Mesenchymal stem cell (in vitro differentiated cells and primary cell): ENCODE measurements at regions not wholly inside any gene's neighbourhood (a gene's known extent, or its start where the extent isn't known, plus 50 kb on each side); places are given as distances from the start of the nearest gene placed in this dataset.

Experiments
- DNase-seq: peaks from one replicate; pipeline ENCODE4 v3.0.0-alpha.2; 2013
- H2AFZ ChIP-seq: one replicate; pipeline ENCODE4 v1.6.1; 2013; ENCODE audit warnings: low read depth, mild to moderate bottlenecking, control low read depth, inconsistent platforms, low read length, moderate library complexity
- H2AK5ac ChIP-seq: 2 replicates; pipeline ENCODE4 v1.6.1; 2013; ENCODE audit warnings: low read length, moderate library complexity, mild to moderate bottlenecking, inconsistent platforms; ENCODE audit not compliant: severe bottlenecking
- H2BK120ac ChIP-seq: one replicate; pipeline ENCODE4 v1.6.1; 2013; ENCODE audit warnings: low read depth, mild to moderate bottlenecking, inconsistent platforms, low read length, moderate library complexity
- H2BK12ac ChIP-seq, 2 experiments: one replicate each; pipeline ENCODE4 v1.6.1; 2013; ENCODE audit warnings: inconsistent platforms in 2 of 2, low read length in 2 of 2, mild to moderate bottlenecking in 2 of 2, moderate library complexity in 2 of 2, control low read depth in 1 of 2
- H2BK15ac ChIP-seq: one replicate; pipeline ENCODE4 v1.6.1; 2013; ENCODE audit warnings: mild to moderate bottlenecking, low read depth, inconsistent platforms; ENCODE audit not compliant: poor library complexity, severe bottlenecking
- H2BK5ac ChIP-seq: 2 replicates; pipeline ENCODE4 v1.6.1; 2013; ENCODE audit warnings: low read depth, mild to moderate bottlenecking, low read length, control low read depth, inconsistent platforms; ENCODE audit not compliant: poor library complexity, severe bottlenecking
- H3K14ac ChIP-seq, 2 experiments: one replicate each; pipeline ENCODE4 v1.6.1; 2013; ENCODE audit warnings: inconsistent platforms in 2 of 2, low read length in 2 of 2, control low read depth in 1 of 2, mild to moderate bottlenecking in 1 of 2, moderate library complexity in 1 of 2
- H3K18ac ChIP-seq, 2 experiments: one replicate each; pipeline ENCODE4 v1.6.1; 2013; ENCODE audit warnings: inconsistent platforms in 2 of 2, low read length in 2 of 2, control low read depth in 1 of 2, low read depth in 1 of 2, mild to moderate bottlenecking in 1 of 2
- H3K23ac ChIP-seq, 2 experiments: one replicate each; pipeline ENCODE4 v1.6.1; 2013; ENCODE audit warnings: inconsistent platforms in 2 of 2, low read length in 2 of 2, mild to moderate bottlenecking in 2 of 2, moderate library complexity in 2 of 2, control low read depth in 1 of 2
- H3K27ac ChIP-seq: 2 replicates; pipeline ENCODE4 v1.5.1; 2013; ENCODE audit warnings: mild to moderate bottlenecking, moderate library complexity, low read length, control low read depth, inconsistent platforms; ENCODE audit not compliant: poor library complexity, severe bottlenecking
- H3K27me3 ChIP-seq, 2 experiments: 2 replicates each; pipeline versions ENCODE4 v1.6.1 to v1.7.0; 2013; ENCODE audit warnings: low read length in 2 of 2, mild to moderate bottlenecking in 2 of 2, moderate library complexity in 2 of 2, control low read depth in 1 of 2, inconsistent platforms in 1 of 2; ENCODE audit not compliant: control insufficient read depth in 1 of 2, insufficient read depth in 1 of 2
- H3K36me3 ChIP-seq, 2 experiments: 2 replicates each; pipeline versions ENCODE4 v1.6.1 to v1.7.0; 2013; ENCODE audit warnings: low read length in 2 of 2, control low read depth in 1 of 2, inconsistent platforms in 1 of 2, low read depth in 1 of 2, mild to moderate bottlenecking in 1 of 2; ENCODE audit not compliant: insufficient read depth in 2 of 2, control insufficient read depth in 1 of 2
- H3K4ac ChIP-seq, 2 experiments: one replicate each; pipeline ENCODE4 v1.6.1; 2013; ENCODE audit warnings: inconsistent platforms in 2 of 2, low read length in 2 of 2, mild to moderate bottlenecking in 2 of 2, moderate library complexity in 2 of 2, control low read depth in 1 of 2, low read depth in 1 of 2
- H3K4me1 ChIP-seq: 2 replicates; pipeline ENCODE4 v1.6.1; 2013; ENCODE audit warnings: low read depth, low read length, control low read depth; ENCODE audit not compliant: control insufficient read depth, insufficient read depth
- H3K4me2 ChIP-seq: 2 replicates; pipeline ENCODE4 v1.6.1; 2013; ENCODE audit warnings: low read length, mild to moderate bottlenecking, inconsistent platforms; ENCODE audit not compliant: poor library complexity, severe bottlenecking
- H3K4me3 ChIP-seq, 2 experiments: 2 replicates each; pipeline versions ENCODE4 v1.5.1 to v1.7.0; 2013; ENCODE audit warnings: low read length in 2 of 2, mild to moderate bottlenecking in 2 of 2, control low read depth in 1 of 2, low read depth in 1 of 2; ENCODE audit not compliant: insufficient read depth in 1 of 2
- H3K79me1 ChIP-seq: replicated peaks from 2 replicates; pipeline ENCODE4 v1.6.1; 2013; ENCODE audit warnings: mild to moderate bottlenecking, control low read depth, low read length, inconsistent platforms; ENCODE audit not compliant: poor library complexity, severe bottlenecking
- H3K9ac ChIP-seq: 2 replicates; pipeline ENCODE4 v1.7.0; 2013; ENCODE audit warnings: mild to moderate bottlenecking, low read length, moderate library complexity
- H3K9me3 ChIP-seq: 2 replicates; pipeline ENCODE4 v1.7.0; 2013; ENCODE audit warnings: mild to moderate bottlenecking, low read length; ENCODE audit not compliant: control insufficient read depth
- H4K8ac ChIP-seq: one replicate; pipeline ENCODE4 v1.6.1; 2013; ENCODE audit warnings: inconsistent platforms, mild to moderate bottlenecking, low read length, moderate library complexity
- H4K91ac ChIP-seq: one replicate; pipeline ENCODE4 v1.6.1; 2013; ENCODE audit warnings: mild to moderate bottlenecking, low read length, inconsistent platforms
- WGBS: methylation state at CpG from one replicate; pipeline ENCODE4 v1.1.7; 2013; ENCODE audit warnings: mixed read lengths; 5-methylcytosine and 5-hydroxymethylcytosine counted together

DNA sequence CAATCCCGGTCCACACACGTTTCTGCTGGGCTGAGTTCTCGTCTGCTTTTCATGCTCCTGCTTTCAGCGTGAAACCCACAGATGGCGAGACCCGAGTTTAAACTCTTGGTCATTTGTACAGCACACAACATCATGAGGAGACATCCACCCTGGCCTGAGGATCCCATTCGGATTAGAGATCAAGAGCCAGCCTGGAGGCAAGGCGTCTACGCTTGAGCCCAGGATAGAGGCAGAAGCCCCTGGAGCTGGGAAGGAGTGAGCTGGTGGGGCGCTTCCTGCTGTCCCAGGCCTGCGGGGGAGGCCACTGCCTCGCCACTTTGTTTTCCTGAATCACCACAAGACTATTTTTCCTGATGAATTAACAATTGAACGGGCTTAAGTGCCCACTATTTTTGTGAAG, 281.9 kb upstream of the IRX4 start:
- Histone ChIP-seq H3K9me3 (no peaks in the 10 kb centered on the region), H2AK5ac (no peak overlapping the region), H3K4me2 (no peak overlapping the region), H4K91ac (no peak overlapping the region), H2AFZ (no peak overlapping the region), H3K14ac (no peak overlapping the region), H3K4me1 (no peaks in the 10 kb centered on the region), H2BK120ac (no peak overlapping the region), H3K36me3 (no peaks in the 10 kb centered on the region), H2BK12ac (no peak overlapping the region), H3K4me3 (no peak overlapping the region), H2BK15ac (no peak overlapping the region), H3K23ac (no peak overlapping the region), H3K27ac (no peak overlapping the region), H3K79me1 (no peaks in the 10 kb centered on the region), H3K9ac (no peak overlapping the region), H3K4ac (no peak overlapping the region), H2BK5ac (no peak overlapping the region), H3K18ac (no peak overlapping the region), H4K8ac (no peak overlapping the region), H3K27me3 (peaks cover 0 to 24% of the 10 kb centered on the region in 2 experiments)
- 61% methylated on average over 12 of the region's 13 CpGs for WGBS
- no peak for DNase-seq

DNA sequence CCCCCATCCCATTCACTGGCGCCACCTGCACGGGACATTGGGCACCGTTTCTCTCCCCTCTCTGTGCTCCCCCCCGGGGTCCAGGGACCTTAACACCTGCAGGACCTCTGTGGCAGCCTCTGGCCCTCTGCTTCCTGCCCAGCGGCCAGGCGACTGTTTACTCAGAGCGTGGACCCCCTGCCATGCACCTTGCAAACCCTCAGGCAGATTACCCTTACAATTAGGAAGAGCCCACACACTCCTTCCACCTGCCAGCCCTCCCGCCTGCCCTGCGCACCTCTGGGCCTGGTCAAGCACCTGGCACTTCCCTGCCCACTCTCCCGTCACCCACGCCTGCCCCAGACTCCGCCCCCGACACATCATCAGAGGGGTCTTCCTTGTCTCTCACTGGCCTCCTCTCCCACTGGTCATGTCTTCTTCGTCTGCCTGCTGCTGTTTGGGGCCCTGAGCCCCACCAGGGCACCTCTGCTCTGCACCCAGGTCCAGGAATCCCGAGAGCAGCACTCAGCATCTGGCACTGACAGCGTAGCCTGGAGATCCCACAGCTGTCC, 281.3 kb upstream of the IRX4 start:
- DNase-seq = no peak
- no peak overlapping the region for H2BK5ac ChIP-seq
- H3K4me1 ChIP-seq = no peaks in the 10 kb centered on the region
- no peak overlapping the region for H2AFZ ChIP-seq
- 66% methylated on average over 15 of the region's 16 CpGs for WGBS
- no peak overlapping the region for H3K4ac ChIP-seq
- H3K27ac ChIP-seq = no peak overlapping the region
- no peaks in the 10 kb centered on the region for H3K36me3 ChIP-seq
- no peak overlapping the region for H2BK15ac ChIP-seq
- H3K14ac ChIP-seq = no peak overlapping the region
- no peak overlapping the region for H3K4me3 ChIP-seq
- peaks cover 0 to 19% of the 10 kb centered on the region in 2 experiments for H3K27me3 ChIP-seq
- H3K18ac ChIP-seq = no peak overlapping the region
- no peak overlapping the region for H3K23ac ChIP-seq
- no peaks in the 10 kb centered on the region for H3K79me1 ChIP-seq
- H3K9ac ChIP-seq = no peak overlapping the region
- no peaks in the 10 kb centered on the region for H3K9me3 ChIP-seq
- no peak overlapping the region for H4K91ac ChIP-seq
- no peak overlapping the region for H2AK5ac ChIP-seq
- H2BK120ac ChIP-seq = no peak overlapping the region
- H2BK12ac ChIP-seq = no peak overlapping the region
- no peak overlapping the region for H4K8ac ChIP-seq
- H3K4me2 ChIP-seq = no peak overlapping the region

DNA sequence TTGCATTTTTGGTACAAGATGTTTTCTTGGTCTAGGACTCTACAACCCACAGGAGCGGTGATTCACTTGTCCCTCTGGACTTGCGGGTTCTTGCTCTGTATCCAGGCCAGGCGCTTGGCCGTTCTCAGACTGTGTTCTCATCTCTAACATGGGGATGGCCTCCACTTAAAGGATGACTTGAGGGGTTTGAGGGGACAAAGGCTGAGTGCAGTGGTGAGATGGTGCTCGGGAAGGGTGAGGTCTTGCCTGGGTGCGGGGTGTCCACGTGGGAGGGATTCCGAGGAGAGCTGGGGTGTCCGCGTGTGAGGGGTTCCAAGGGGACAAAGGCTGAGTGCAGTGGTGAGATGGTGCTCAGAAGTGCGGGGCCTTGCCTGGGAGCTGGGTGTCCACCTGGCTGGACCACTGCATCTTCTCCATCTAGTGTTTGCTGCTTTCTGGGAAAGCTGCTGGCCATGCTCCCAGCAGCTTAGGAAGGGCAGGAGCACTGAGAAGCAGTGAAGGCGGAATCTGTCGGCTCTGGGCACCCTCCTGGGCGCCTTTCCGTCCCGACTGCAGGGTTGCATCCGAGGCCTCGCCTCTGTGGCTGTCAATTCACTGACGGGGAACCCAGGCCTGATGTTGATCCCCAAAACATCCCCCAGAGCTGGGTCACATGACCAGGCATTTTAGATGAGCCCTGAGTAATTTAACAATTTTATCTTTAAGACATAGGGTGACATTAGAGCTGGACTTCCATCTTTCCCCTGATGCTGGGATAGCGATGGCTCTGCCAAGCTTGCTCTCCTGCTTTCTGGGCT, 280.5 kb upstream of the IRX4 start:
- Histone ChIP-seq H3K27ac (no peak overlapping the region), H3K9ac (no peak overlapping the region), H3K79me1 (no peaks in the 10 kb centered on the region), H2AFZ (no peak overlapping the region), H2BK12ac (no peak overlapping the region), H4K91ac (no peak overlapping the region), H3K36me3 (no peaks in the 10 kb centered on the region), H2BK15ac (no peak overlapping the region), H3K4ac (no peak overlapping the region), H3K4me1 (no peaks in the 10 kb centered on the region), H3K23ac (no peak overlapping the region), H2BK5ac (no peak overlapping the region), H4K8ac (no peak overlapping the region), H3K27me3 (peaks cover 0 to 11% of the 10 kb centered on the region in 2 experiments), H3K9me3 (no peaks in the 10 kb centered on the region), H3K18ac (no peak overlapping the region), H2BK120ac (no peak overlapping the region), H3K4me2 (no peak overlapping the region), H2AK5ac (no peak overlapping the region), H3K14ac (no peak overlapping the region), H3K4me3 (no peak overlapping the region)
- WGBS = 89% methylated on average over 18 of the region's 20 CpGs
- DNase-seq = no peak

DNA sequence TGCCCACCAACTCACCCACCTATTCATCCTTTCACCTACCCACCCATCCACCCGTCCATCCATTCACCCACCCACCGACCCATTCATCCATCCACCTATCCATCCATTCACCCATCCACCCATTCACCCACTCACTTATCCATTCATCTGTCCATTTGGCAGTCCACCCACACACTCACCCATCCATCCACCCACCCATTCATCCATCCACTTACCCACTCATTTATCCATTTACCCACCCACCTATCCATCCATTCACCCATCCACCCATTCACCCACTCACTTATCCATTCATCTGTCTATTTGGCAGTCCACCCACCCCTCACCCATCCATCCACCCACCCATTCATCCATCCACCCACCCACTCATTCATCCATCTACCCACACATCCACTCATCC, 278.1 kb upstream of the IRX4 start:
- H3K27ac ChIP-seq = no peak overlapping the region

More for the DNA sequence above, 278.1 kb upstream of the IRX4 start:
- Histone ChIP-seq H2AFZ (no peak overlapping the region), H3K4me2 (no peak overlapping the region), H2BK12ac (no peak overlapping the region), H2BK15ac (no peak overlapping the region), H3K36me3 (no peaks in the 10 kb centered on the region), H3K4me1 (no peaks in the 10 kb centered on the region), H3K79me1 (no peaks in the 10 kb centered on the region), H3K18ac (no peak overlapping the region), H2BK5ac (no peak overlapping the region), H3K27me3 (peaks cover 0 to 8% of the 10 kb centered on the region in 2 experiments), H3K9ac (no peak overlapping the region), H2AK5ac (no peak overlapping the region), H2BK120ac (no peak overlapping the region), H4K8ac (no peak overlapping the region), H3K4me3 (no peak overlapping the region), H4K91ac (no peak overlapping the region), H3K23ac (no peak overlapping the region), H3K9me3 (no peaks in the 10 kb centered on the region), H3K14ac (no peak overlapping the region), H3K4ac (no peak overlapping the region)
- WGBS = 80% methylated on average over 2 of the region's 2 CpGs
- no peak for DNase-seq
